ENCODE measurements at regions not wholly inside any gene's neighbourhood (a gene's known extent, or its start where the extent isn't known, plus 50 kb on each side); places are given as distances from the start of the nearest gene placed in this dataset.

DNA sequence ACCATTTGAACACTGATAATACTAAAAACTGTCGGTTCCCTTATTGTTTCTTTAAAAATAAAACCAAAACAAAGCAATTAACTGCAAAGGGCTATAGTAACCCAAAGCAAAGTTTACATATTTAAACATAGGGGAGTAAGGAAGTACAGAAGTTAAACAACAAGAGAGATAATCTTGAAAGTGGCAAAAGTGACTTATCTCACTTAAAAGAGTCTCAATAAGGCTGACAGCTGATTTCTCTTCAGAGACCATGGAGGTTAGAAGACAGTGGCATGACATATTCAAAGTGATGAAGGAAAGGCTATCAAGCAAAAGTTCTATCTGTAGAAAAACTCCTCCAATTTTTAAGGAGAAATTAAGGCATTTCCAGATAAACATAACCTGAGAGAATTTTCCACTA is 233.5 kb upstream of the HDAC9 start:
- no peak for ATAC-seq (ENCODE audit: insufficient read depth, low FRiP score)
- TF ChIP-seq, protein P1, sequence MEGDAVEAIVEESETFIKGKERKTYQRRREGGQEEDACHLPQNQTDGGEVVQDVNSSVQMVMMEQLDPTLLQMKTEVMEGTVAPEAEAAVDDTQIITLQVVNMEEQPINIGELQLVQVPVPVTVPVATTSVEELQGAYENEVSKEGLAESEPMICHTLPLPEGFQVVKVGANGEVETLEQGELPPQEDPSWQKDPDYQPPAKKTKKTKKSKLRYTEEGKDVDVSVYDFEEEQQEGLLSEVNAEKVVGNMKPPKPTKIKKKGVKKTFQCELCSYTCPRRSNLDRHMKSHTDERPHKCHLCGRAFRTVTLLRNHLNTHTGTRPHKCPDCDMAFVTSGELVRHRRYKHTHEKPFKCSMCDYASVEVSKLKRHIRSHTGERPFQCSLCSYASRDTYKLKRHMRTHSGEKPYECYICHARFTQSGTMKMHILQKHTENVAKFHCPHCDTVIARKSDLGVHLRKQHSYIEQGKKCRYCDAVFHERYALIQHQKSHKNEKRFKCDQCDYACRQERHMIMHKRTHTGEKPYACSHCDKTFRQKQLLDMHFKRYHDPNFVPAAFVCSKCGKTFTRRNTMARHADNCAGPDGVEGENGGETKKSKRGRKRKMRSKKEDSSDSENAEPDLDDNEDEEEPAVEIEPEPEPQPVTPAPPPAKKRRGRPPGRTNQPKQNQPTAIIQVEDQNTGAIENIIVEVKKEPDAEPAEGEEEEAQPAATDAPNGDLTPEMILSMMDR (IDR thresholded peaks at IDR 0.05; ENCODE audit: control extremely low read depth, extremely low read depth) = no peak
- H3K27me3 ChIP-seq (ENCODE audit: control insufficient read depth in 3 of 3, insufficient read depth in 3 of 3, low read length in 2 of 3) = no peaks in the 10 kb centered on the region
- H3K4me3 ChIP-seq = no peak overlapping the region
- no peaks in the 10 kb centered on the region for H3K4me1 ChIP-seq (ENCODE audit: control insufficient read depth in 5 of 5, insufficient read depth in 5 of 5, low read length in 5 of 5)
- H3K27ac ChIP-seq (ENCODE audit: low read depth in 1 of 2, low read length in 1 of 2) = no peak overlapping the region
- no peak for DNase-seq
- 81 to 93% methylated on average over 1 of the region's 1 CpG for WGBS, 2 donors
- no peak overlapping the region for H3K9ac ChIP-seq (ENCODE audit: insufficient read depth in 1 of 2, low read length in 2 of 2)
- peaks cover 0 to 2% (median 0%) of the 10 kb centered on the region in 4 donors for H3K9me3 ChIP-seq (ENCODE audit: control insufficient read depth in 4 of 4, insufficient read depth in 3 of 4, low read length in 3 of 4)
- no peaks in the 10 kb centered on the region for H3K36me3 ChIP-seq (ENCODE audit: control insufficient read depth in 4 of 4, insufficient read depth in 4 of 4, low read length in 4 of 4)

DNA sequence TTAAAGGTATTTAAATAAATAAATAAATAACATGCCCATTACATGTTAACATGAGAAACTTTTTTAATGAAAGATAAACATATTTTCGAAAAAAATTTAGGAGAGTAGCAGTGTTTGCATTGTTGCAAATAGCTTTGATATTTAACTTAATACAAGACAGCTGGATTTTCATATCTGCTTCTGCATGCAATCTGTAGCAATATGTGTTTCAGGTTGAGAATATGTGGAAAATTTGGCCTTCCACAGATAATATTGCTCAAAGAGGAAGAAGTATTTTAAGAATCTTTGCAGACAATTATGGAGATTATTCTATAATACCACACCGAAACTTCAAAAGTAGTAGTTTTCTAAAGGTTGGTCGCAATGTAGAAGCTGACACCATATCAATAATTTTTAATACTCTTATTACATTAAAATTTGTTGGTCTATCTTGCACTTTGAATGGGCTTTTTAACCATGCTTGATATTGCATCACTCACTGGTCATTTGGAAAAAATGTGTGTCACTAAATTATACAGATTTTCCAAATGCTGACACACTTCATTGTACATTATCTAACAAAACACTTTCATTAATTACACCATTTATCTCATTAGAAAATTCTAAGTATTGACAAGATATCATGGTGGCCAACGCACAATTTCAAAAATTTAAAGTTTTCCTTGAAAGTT is 229.8 kb upstream of the HDAC9 start:
- Histone ChIP-seq H3K4me3 (no peak overlapping the region), H3K36me3 (ENCODE audit: control insufficient read depth in 4 of 4, insufficient read depth in 4 of 4, low read length in 4 of 4) (no peaks in the 10 kb centered on the region), H3K27me3 (ENCODE audit: control insufficient read depth in 3 of 3, insufficient read depth in 3 of 3, low read length in 2 of 3) (no peaks in the 10 kb centered on the region), H3K9me3 (ENCODE audit: control insufficient read depth in 4 of 4, insufficient read depth in 3 of 4, low read length in 3 of 4) (peaks cover 0 to 2% (median under 1%) of the 10 kb centered on the region in 4 donors), H3K27ac (ENCODE audit: low read depth in 1 of 2, low read length in 1 of 2) (no peak overlapping the region), H3K4me1 (ENCODE audit: control insufficient read depth in 5 of 5, insufficient read depth in 5 of 5, low read length in 5 of 5) (no peaks in the 10 kb centered on the region), H3K9ac (ENCODE audit: insufficient read depth in 1 of 2, low read length in 2 of 2) (no peak overlapping the region)
- WGBS, 2 donors = 89 to 93% methylated on average over 4 of the region's 4 CpGs
- TF ChIP-seq, protein P1 (IDR thresholded peaks at IDR 0.05; ENCODE audit: control extremely low read depth, extremely low read depth) = no peak
- ATAC-seq (ENCODE audit: insufficient read depth, low FRiP score) = no peak
- no peak for DNase-seq

DNA sequence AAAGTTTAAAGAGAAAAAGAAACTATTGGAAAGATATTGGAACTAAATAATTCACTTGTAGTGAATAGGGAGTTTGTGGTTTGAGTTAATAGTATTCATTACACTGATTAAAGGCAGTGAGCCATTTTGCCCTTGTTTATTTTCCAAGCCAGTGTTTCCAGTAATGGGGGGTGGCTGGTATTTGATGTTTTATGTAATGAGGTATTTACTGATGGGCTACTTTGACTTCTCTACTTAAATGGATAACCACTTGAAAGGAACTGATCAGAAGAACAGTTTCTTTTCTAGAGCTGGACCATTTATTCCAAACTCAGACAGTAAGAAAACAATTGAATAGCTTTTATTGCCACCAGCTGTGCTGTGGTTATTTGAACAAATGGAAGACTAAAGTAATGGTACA is 227.0 kb upstream of the HDAC9 start:
- ATAC-seq (ENCODE audit: insufficient read depth, low FRiP score) (no peak), DNase-seq (no peak)
- no peaks in the 10 kb centered on the region for H3K27me3 ChIP-seq (ENCODE audit: control insufficient read depth in 3 of 3, insufficient read depth in 3 of 3, low read length in 2 of 3)
- TF ChIP-seq, protein P1 (IDR thresholded peaks at IDR 0.05; ENCODE audit: control extremely low read depth, extremely low read depth) = no peak
- peaks cover 0 to 1% (median 0%) of the 10 kb centered on the region in 4 donors for H3K9me3 ChIP-seq (ENCODE audit: control insufficient read depth in 4 of 4, insufficient read depth in 3 of 4, low read length in 3 of 4)
- H3K4me3 ChIP-seq = no peak overlapping the region
- H3K27ac ChIP-seq (ENCODE audit: low read depth in 1 of 2, low read length in 1 of 2) = no peak overlapping the region
- no peak overlapping the region for H3K9ac ChIP-seq (ENCODE audit: insufficient read depth in 1 of 2, low read length in 2 of 2)
- H3K36me3 ChIP-seq (ENCODE audit: control insufficient read depth in 4 of 4, insufficient read depth in 4 of 4, low read length in 4 of 4) = no peaks in the 10 kb centered on the region
- no peaks in the 10 kb centered on the region for H3K4me1 ChIP-seq (ENCODE audit: control insufficient read depth in 5 of 5, insufficient read depth in 5 of 5, low read length in 5 of 5)

DNA sequence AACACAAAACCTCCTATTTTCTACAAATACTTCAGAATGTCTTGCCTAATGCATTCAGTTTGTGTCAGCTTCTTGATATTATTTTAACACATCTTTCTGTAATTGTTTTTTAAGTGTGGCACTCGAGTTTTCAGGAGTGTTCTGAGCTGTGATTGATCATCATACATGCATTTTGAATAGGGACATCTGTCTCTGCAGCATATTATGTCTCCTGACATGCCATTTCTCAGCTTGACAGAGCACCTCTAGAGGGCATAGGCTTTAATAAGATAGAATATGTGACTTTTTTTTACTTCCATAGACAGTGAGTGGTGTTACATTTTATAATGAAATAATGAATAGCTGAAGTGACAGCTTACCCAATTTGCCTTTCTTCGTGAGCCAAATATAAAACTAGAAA is 219.2 kb upstream of the HDAC9 start:
- Histone ChIP-seq H3K9ac (ENCODE audit: insufficient read depth in 1 of 2, low read length in 2 of 2) (no peak overlapping the region), H3K36me3 (ENCODE audit: control insufficient read depth in 4 of 4, insufficient read depth in 4 of 4, low read length in 4 of 4) (no peaks in the 10 kb centered on the region), H3K27ac (ENCODE audit: low read depth in 1 of 2, low read length in 1 of 2) (no peak overlapping the region), H3K9me3 (ENCODE audit: control insufficient read depth in 4 of 4, insufficient read depth in 3 of 4, low read length in 3 of 4) (no peaks in the 10 kb centered on the region), H3K4me1 (ENCODE audit: control insufficient read depth in 5 of 5, insufficient read depth in 5 of 5, low read length in 5 of 5) (no peaks in the 10 kb centered on the region), H3K27me3 (ENCODE audit: control insufficient read depth in 3 of 3, insufficient read depth in 3 of 3, low read length in 2 of 3) (no peaks in the 10 kb centered on the region), H3K4me3 (no peak overlapping the region)
- TF ChIP-seq, protein P1 (IDR thresholded peaks at IDR 0.05; ENCODE audit: control extremely low read depth, extremely low read depth) = no peak
- 82% methylated on average over 2 of the region's 2 CpGs for WGBS, 2 donors
- no peak for DNase-seq
- no peak for ATAC-seq (ENCODE audit: insufficient read depth, low FRiP score)

All from lung (tissue), 11 donors.